AG04450 (cell line): ENCODE measurements at regions not wholly inside any gene's neighbourhood (a gene's known extent, or its start where the extent isn't known, plus 50 kb on each side); places are given as distances from the start of the nearest gene placed in this dataset.

Experiments
- CTCF ChIA-PET: fragments of 300-600, 350-600 bp; formaldehyde crosslinking; extraction: SDS; loops from one replicate; lab custom pipeline; 2022; ENCODE audit warnings: antibody characterized with exemption, inconsistent platforms; lab: Charles Lee
- POLR2A ChIA-PET: fragments of 350-600 bp; formaldehyde crosslinking; extraction: SDS; loops from one replicate; lab custom pipeline; 2021; ENCODE audit warnings: antibody characterized with exemption, inconsistent platforms; lab: Yijun Ruan, JAX
- DNase-seq: peaks from one replicate; pipeline ENCODE4 v3.0.0-alpha.2; 2011; ENCODE audit warnings: low read depth, low spot score
- H3K27ac ChIP-seq: one replicate; pipeline ENCODE4 v1.5.1; 2012; ENCODE audit warnings: low read depth, low read length, control low read depth
- H3K27me3 ChIP-seq: one replicate; pipeline ENCODE4 v1.6.0; 2012; ENCODE audit warnings: low read length; ENCODE audit not compliant: control insufficient read depth, insufficient read depth
- H3K4me3 ChIP-seq: 2 replicates; pipeline ENCODE4 v1.5.1; 2011; ENCODE audit warnings: mild to moderate bottlenecking, low read depth, low read length, control low read depth
- H3K9me3 ChIP-seq: 2 replicates; pipeline ENCODE4 v1.5.1; 2012; ENCODE audit warnings: low read length; ENCODE audit not compliant: control insufficient read depth, insufficient read depth
- CTCF ChIP-seq: IDR thresholded peaks from 2 replicates; pipeline ENCODE4 v1.5.1; 2011; ENCODE audit warnings: low read depth, low read length, control low read depth, inconsistent platforms

DNA sequence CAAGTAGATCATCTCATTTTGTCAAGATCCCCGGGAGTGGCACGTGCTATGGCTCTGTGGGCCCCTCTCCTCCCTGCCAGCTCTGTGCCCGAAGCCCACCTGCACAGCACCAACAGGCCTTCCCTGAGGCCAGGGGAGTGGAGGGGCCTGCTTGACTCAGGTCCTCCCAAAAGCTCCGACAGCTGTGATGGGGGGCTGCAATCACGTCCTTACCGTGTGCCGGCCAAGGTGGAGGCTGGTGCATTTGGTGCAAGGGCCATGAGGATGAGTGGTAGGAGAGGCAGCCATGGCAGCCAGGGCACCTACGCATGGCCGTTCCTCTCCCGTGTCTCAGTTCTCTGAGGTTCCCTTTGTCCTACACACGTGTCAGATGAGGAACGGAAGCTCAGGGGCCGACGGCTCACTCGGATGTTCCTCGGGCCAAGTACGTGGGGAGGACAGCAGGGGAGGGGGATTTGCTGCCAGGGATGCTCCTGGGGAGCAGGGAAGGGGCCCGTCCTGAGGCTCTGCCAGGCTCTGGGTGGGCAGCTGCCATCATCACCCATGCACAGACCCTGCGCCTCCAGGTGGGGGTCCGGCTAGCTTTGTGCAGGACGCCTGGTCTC lies 95.8 kb downstream of the HMX1 start:
- TF ChIP-seq CTCF, result no peak
- ChIA-PET CTCF (no interaction called here), POLR2A (no interaction called here)
- Histone ChIP-seq H3K9me3 (peaks cover 56% of the 10 kb centered on the region), H3K4me3 (no peak overlapping the region), H3K27ac (no peak overlapping the region), H3K27me3 (no peaks in the 10 kb centered on the region)
- DNase-seq, result no peak

DNA sequence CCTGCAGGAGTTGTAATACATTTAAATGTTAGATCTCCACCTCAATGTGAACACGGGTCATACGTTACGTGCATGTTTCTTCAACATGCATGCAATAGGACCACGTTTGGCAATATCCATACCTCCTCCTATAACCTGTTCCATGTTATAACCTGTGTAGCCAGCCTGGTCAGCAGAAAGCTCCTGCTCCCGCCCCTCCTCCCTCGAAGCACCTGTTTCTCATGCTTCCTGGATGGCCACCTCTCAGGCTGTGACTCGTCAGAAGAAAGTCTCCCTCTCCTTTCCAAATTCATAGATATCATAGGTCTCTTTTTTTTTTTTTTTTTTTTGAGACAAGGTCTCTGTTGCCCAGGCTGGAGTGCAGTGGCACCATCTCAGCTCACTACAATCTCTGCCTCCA lies 96.5 kb downstream of the HMX1 start:
- CTCF ChIA-PET, result interaction anchor here (0.7 kb wide), 1 partner anchor 648 kb away, joined by 10 read pairs; no protein-coding TSS in a partner anchor
- no peak for DNase-seq
- no peak overlapping the region for H3K27ac ChIP-seq
- POLR2A ChIA-PET, result no interaction called here
- H3K4me3 ChIP-seq, result no peak overlapping the region
- no peak for TF ChIP-seq CTCF
- peaks cover 50% of the 10 kb centered on the region for H3K9me3 ChIP-seq
- H3K27me3 ChIP-seq, result no peaks in the 10 kb centered on the region

- TF ChIP-seq CTCF, result no peak
- no peak for DNase-seq
- no peak overlapping the region for H3K4me3 ChIP-seq
- ChIA-PET POLR2A (no interaction called here), CTCF (no interaction called here)
- H3K9me3 ChIP-seq, result peaks cover 42% of the 10 kb centered on the region
- no peak overlapping the region for H3K27ac ChIP-seq
- no peaks in the 10 kb centered on the region for H3K27me3 ChIP-seq
These were observed 97.6 kb downstream of the HMX1 start for GRCh38 chr4:8774071-8774470.

- Histone ChIP-seq H3K4me3 (no peak overlapping the region), H3K9me3 (peaks cover 41% of the 10 kb centered on the region), H3K27ac (no peak overlapping the region), H3K27me3 (no peaks in the 10 kb centered on the region)
- ChIA-PET POLR2A (no interaction called here), CTCF (no interaction called here)
- no peak for TF ChIP-seq CTCF
- DNase-seq, result no peak
These were observed 98.3 kb downstream of the HMX1 start for GRCh38 chr4:8773124-8773931.

DNA sequence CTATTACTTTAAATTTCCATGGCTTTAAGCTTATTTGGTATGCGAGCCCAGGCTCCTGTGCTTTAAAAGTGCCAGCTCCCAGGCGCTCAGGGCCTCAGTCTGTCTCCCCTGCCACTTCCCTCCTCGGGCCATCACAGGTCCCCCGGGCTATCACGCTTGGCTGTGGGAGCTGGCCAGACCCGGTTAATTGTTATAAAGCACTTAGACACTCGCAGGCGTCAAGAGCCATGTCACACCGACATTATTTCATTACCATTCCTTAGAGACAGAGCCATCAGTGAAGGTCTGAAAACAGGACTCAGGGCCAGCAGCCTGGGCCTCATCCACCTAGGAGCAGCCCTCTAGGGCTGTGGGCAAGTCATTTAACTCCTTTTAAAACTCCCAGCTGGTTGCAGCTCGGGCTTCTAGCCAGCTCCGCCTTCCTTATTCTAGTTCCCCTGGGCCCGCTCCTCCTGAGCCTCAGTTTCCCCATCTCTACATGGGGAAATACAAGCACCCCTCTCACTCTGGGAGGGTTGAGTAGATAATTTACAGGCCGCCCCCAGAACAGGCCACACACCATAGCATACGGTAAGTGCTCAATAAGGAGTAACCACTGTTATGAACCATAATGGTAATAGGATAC lies 99.0 kb downstream of the HMX1 start:
- ChIA-PET CTCF (no interaction called here), POLR2A (no interaction called here)
- Histone ChIP-seq H3K27me3 (no peaks in the 10 kb centered on the region), H3K27ac (no peak overlapping the region), H3K9me3 (peaks cover 39% of the 10 kb centered on the region), H3K4me3 (no peak overlapping the region)
- DNase-seq, result no peak
- no peak for TF ChIP-seq CTCF
